ENCODE measurements at regions not wholly inside any gene's neighbourhood (a gene's known extent, or its start where the extent isn't known, plus 50 kb on each side); places are given as distances from the start of the nearest gene placed in this dataset.

- CTCF ChIA-PET (ENCODE audit: low intra/inter-chr PET ratio, low total read pairs) = no interaction called here
- FAIRE-seq = no peak
- intact Hi-C loops (cut with micrococcal nuclease; ENCODE audit: unreplicated experiment) = no loop called here
These were observed 117.5 kb upstream of the VANGL1 start for GRCh38 chr1:115524236-115524635.

DNA sequence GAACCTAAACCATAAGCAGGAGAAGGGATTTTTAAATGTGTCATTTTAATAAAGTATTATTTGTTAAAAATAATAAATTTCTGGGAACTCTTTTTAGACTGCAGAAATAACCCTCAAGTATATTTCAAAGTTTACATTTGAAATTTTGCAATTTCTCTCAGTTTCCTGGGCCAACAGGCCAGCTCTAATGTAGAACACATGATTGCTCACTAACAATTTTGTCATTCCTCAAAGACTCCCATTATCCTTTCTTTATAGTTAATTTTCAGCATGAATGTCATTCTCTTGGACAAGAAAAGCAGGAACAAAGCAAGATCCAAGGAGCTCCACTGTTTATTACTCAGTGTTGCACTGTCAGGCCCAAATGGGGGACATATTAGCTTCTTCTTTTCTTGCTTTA is 119.4 kb upstream of the VANGL1 start:
- Histone ChIP-seq H3K36me3 (replicated peaks in 1 of 2; ENCODE audit: control insufficient read depth in 1 of 2, insufficient read depth in 2 of 2, low read length in 2 of 2) (no peaks in the 10 kb centered on the region), H2AFZ (ENCODE audit: low read length) (no peak overlapping the region), H3K27ac (ENCODE audit: extremely low read length, insufficient read depth, low read length) (no peak overlapping the region), H3K9me3 (ENCODE audit: low read length) (no peaks in the 10 kb centered on the region), H4K20me1 (ENCODE audit: insufficient read depth, low read length) (no peaks in the 10 kb centered on the region), H3K4me1 (ENCODE audit: insufficient read depth, low read length) (no peaks in the 10 kb centered on the region), H3K4me2 (ENCODE audit: low read depth, low read length) (no peak overlapping the region), H3K4me3 (replicated peaks in 1 of 3; ENCODE audit: insufficient read depth in 1 of 3, low read depth in 2 of 3, low read length in 3 of 3) (no peak overlapping the region), H3K27me3 (ENCODE audit: control insufficient read depth in 1 of 2, insufficient read depth in 2 of 2, low read length in 2 of 2) (no peaks in the 10 kb centered on the region), H3K9ac (ENCODE audit: insufficient read depth, low read depth, low read length) (no peak overlapping the region), H3K79me2 (ENCODE audit: insufficient read depth, low read length) (no peaks in the 10 kb centered on the region)
- no peak for TF ChIP-seq NR2C2 (CRISPR knock-in tag; IDR thresholded peaks at IDR 0.05; ENCODE audit: borderline replicate concordance)
- no peak for TF ChIP-seq ZSCAN20 (CRISPR knock-in tag; IDR thresholded peaks at IDR 0.05; ENCODE audit: borderline replicate concordance)
- TF ChIP-seq, protein P1, sequence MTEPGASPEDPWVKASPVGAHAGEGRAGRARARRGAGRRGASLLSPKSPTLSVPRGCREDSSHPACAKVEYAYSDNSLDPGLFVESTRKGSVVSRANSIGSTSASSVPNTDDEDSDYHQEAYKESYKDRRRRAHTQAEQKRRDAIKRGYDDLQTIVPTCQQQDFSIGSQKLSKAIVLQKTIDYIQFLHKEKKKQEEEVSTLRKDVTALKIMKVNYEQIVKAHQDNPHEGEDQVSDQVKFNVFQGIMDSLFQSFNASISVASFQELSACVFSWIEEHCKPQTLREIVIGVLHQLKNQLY (CRISPR knock-in tag; IDR thresholded peaks at IDR 0.05) = no peak
- TF ChIP-seq TEAD3 (CRISPR knock-in tag; optimal IDR thresholded peaks at IDR 0.05; ENCODE audit: borderline replicate concordance) = no peak
- no peak for TF ChIP-seq XBP1 (CRISPR knock-in tag; IDR thresholded peaks at IDR 0.05)
- TF ChIP-seq ZNF766 (CRISPR knock-in tag; IDR thresholded peaks at IDR 0.05; ENCODE audit: borderline replicate concordance) = no peak
- no peak for TF ChIP-seq ISL2 (CRISPR knock-in tag; IDR thresholded peaks at IDR 0.05)
- TF ChIP-seq, protein P2, sequence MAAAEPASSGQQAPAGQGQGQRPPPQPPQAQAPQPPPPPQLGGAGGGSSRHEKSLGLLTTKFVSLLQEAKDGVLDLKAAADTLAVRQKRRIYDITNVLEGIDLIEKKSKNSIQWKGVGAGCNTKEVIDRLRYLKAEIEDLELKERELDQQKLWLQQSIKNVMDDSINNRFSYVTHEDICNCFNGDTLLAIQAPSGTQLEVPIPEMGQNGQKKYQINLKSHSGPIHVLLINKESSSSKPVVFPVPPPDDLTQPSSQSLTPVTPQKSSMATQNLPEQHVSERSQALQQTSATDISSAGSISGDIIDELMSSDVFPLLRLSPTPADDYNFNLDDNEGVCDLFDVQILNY (CRISPR knock-in tag; conservative IDR thresholded peaks at IDR 0.05) = no peak
- no peak for TF ChIP-seq RARA (CRISPR knock-in tag; IDR thresholded peaks at IDR 0.05)
- FAIRE-seq (no peak), ATAC-seq (no peak), DNase-seq (ENCODE audit: low spot score) (no peak)
- in situ Hi-C loops (cut with HindIII; ENCODE audit: extremely low pct_ligation_motif_present, low pct_unique_long_range_greater_than_20kb) (no loop called here), intact Hi-C loops (cut with micrococcal nuclease; ENCODE audit: unreplicated experiment) (no loop called here)
- BruUV-seq (replicated peaks) = no TSS peak
- ChIA-PET CTCF (ENCODE audit: low intra/inter-chr PET ratio, low total read pairs) (no interaction called here), POLR2A (no interaction called here)

More at GRCh38 chr1:115524236-115524635, 117.5 kb upstream of the VANGL1 start:
- POLR2A ChIA-PET = no interaction called here
- DNase-seq (ENCODE audit: low spot score) (no peak), ATAC-seq (no peak)
- in situ Hi-C loops (cut with HindIII; ENCODE audit: extremely low pct_ligation_motif_present, low pct_unique_long_range_greater_than_20kb) = no loop called here
- H2AFZ ChIP-seq (ENCODE audit: low read length) = no peak overlapping the region
- H3K4me2 ChIP-seq (ENCODE audit: low read depth, low read length) = no peak overlapping the region
- H3K9me3 ChIP-seq (ENCODE audit: low read length) = no peaks in the 10 kb centered on the region
- WGBS (ENCODE audit: low lambda C conversion rate) = 17% methylated on average over 1 of the region's 1 CpG
- BruUV-seq (replicated peaks) = no TSS peak
- TF ChIP-seq HOXD1 (CRISPR knock-in tag; IDR thresholded peaks at IDR 0.05) = no peak
- TF ChIP-seq, protein P3, sequence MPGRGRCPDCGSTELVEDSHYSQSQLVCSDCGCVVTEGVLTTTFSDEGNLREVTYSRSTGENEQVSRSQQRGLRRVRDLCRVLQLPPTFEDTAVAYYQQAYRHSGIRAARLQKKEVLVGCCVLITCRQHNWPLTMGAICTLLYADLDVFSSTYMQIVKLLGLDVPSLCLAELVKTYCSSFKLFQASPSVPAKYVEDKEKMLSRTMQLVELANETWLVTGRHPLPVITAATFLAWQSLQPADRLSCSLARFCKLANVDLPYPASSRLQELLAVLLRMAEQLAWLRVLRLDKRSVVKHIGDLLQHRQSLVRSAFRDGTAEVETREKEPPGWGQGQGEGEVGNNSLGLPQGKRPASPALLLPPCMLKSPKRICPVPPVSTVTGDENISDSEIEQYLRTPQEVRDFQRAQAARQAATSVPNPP (CRISPR knock-in tag; IDR thresholded peaks at IDR 0.05) = no peak
- no peak for TF ChIP-seq ZNF552 (CRISPR knock-in tag; IDR thresholded peaks at IDR 0.05; ENCODE audit: borderline replicate concordance)
- H3K9ac ChIP-seq (ENCODE audit: insufficient read depth, low read depth, low read length) = no peak overlapping the region
- no peaks in the 10 kb centered on the region for H3K4me1 ChIP-seq (ENCODE audit: insufficient read depth, low read length)
- H3K4me3 ChIP-seq (replicated peaks in 1 of 3; ENCODE audit: insufficient read depth in 1 of 3, low read depth in 2 of 3, low read length in 3 of 3) = no peak overlapping the region
- no peaks in the 10 kb centered on the region for H3K36me3 ChIP-seq (replicated peaks in 1 of 2; ENCODE audit: control insufficient read depth in 1 of 2, insufficient read depth in 2 of 2, low read length in 2 of 2)
- H3K79me2 ChIP-seq (ENCODE audit: insufficient read depth, low read length) = no peaks in the 10 kb centered on the region
- no peaks in the 10 kb centered on the region for H4K20me1 ChIP-seq (ENCODE audit: insufficient read depth, low read length)
- no peaks in the 10 kb centered on the region for H3K27me3 ChIP-seq (ENCODE audit: control insufficient read depth in 1 of 2, insufficient read depth in 2 of 2, low read length in 2 of 2)
- no peak overlapping the region for H3K27ac ChIP-seq (ENCODE audit: extremely low read length, insufficient read depth, low read length)

All from HepG2 (cell line).